ENCODE measurements at regions not wholly inside any gene's neighbourhood (a gene's known extent, or its start where the extent isn't known, plus 50 kb on each side); places are given as distances from the start of the nearest gene placed in this dataset.

- TF ChIP-seq RUNX3 (IDR thresholded peaks at IDR 0.05; ENCODE audit: low read length) (no peak), KAT2A (conservative IDR thresholded peaks at IDR 0.05; ENCODE audit: control insufficient read depth, low read depth, low read length) (no peak), MTA3 (IDR thresholded peaks at IDR 0.05; ENCODE audit: borderline replicate concordance, low read length) (no peak), PAX8 (IDR thresholded peaks at IDR 0.05) (no peak), RFX5 (IDR thresholded peaks at IDR 0.05; ENCODE audit: low read depth, low read length) (no peak)
Measured at GRCh38 chr6:102907181-102907580, 1513.7 kb downstream of the GRIK2 start (continued).

GRCh38 chr6:102902471-102902870 is 1509.0 kb downstream of the GRIK2 start:
- no peak overlapping the region for H3K9ac ChIP-seq (ENCODE audit: control insufficient read depth, insufficient read depth, low read length)
- no peak overlapping the region for H3K4me3 ChIP-seq
- WGBS (ENCODE audit: insufficient coverage, insufficient replicate concordance, low lambda C conversion rate, missing lambda C conversion rate): 0% methylated on average over 1 of the region's 1 CpG
- ATAC-seq (no peak), FAIRE-seq (no peak), DNase-seq (ENCODE audit: low read depth, low spot score) (no peak)
- H3K4me2 ChIP-seq (ENCODE audit: control insufficient read depth, insufficient read depth): no peak overlapping the region
- H3K36me3 ChIP-seq (ENCODE audit: control insufficient read depth in 2 of 2, insufficient read depth in 2 of 2, low read length in 1 of 2): no peaks in the 10 kb centered on the region
- no peak for TF ChIP-seq JUNB (IDR thresholded peaks at IDR 0.05)
- TF ChIP-seq NFYB (IDR thresholded peaks at IDR 0.05; ENCODE audit: insufficient read depth, low read depth, low read length): no peak
- no peak for TF ChIP-seq BCL11A (IDR thresholded peaks at IDR 0.05; ENCODE audit: low read depth, low read length)
- no peak for TF ChIP-seq RAD51 (IDR thresholded peaks at IDR 0.05)
- no peak for TF ChIP-seq CHD1 (IDR thresholded peaks at IDR 0.05; ENCODE audit: low read depth, low read length)
- no peak for TF ChIP-seq ZNF622 (IDR thresholded peaks at IDR 0.05)
- no peak for TF ChIP-seq SP1 (IDR thresholded peaks at IDR 0.05; ENCODE audit: low read depth, low read length)
- no peak for TF ChIP-seq SMAD5 (IDR thresholded peaks at IDR 0.05; ENCODE audit: low read depth)
- no peak overlapping the region for H3K27ac ChIP-seq (ENCODE audit: control insufficient read depth, insufficient read depth)
- intact Hi-C loops (cut with micrococcal nuclease; ENCODE audit: unreplicated experiment): no loop called here
- ChIA-PET CTCF (no interaction called here), RAD21 (ENCODE audit: unreplicated experiment) (interaction anchor here (0.6 kb wide), 1 partner anchor 192 kb away, joined by 4 read pairs; no protein-coding TSS in a partner anchor), POLR2A (no interaction called here), SMC1A (ENCODE audit: uncharacterized antibody, unreplicated experiment) (no interaction called here)
- no peaks in the 10 kb centered on the region for H3K4me1 ChIP-seq (ENCODE audit: control insufficient read depth, insufficient read depth, low read length)
- no peaks in the 10 kb centered on the region for H4K20me1 ChIP-seq (ENCODE audit: control insufficient read depth, insufficient read depth)
- no peaks in the 10 kb centered on the region for H3K79me2 ChIP-seq (ENCODE audit: control insufficient read depth, insufficient read depth, low read length)
- H2AFZ ChIP-seq (ENCODE audit: control insufficient read depth, low read depth, low read length): no peak overlapping the region
- BruUV-seq (replicated peaks): no TSS peak
- in situ Hi-C loops (cut with MboI): no loop called here
- no peaks in the 10 kb centered on the region for H3K27me3 ChIP-seq (replicated peaks in 1 of 2; ENCODE audit: control insufficient read depth in 2 of 2, insufficient read depth in 2 of 2, low read length in 1 of 2)
- H3K9me3 ChIP-seq (replicated peaks; ENCODE audit: control insufficient read depth, insufficient read depth, low read length): no peaks in the 10 kb centered on the region
